HL-60 (cell line): ENCODE measurements at regions not wholly inside any gene's neighbourhood (a gene's known extent, or its start where the extent isn't known, plus 50 kb on each side); places are given as distances from the start of the nearest gene placed in this dataset.

Experiments
- POLR2AphosphoS5 ChIP-seq: IDR thresholded peaks from 2 replicates; pipeline ENCODE4 v1.6.1; 2012; ENCODE audit warnings: low read depth
- TF ChIP-seq, protein P1 (sequence below): IDR thresholded peaks from one replicate; pipeline ENCODE4 v1.5.1; 2011; ENCODE audit warnings: low read length, control low read depth, inconsistent platforms; ENCODE audit not compliant: insufficient read depth

GRCh38 chr4:81745050-81745449, 273.3 kb upstream of the RASGEF1B start:
- TF ChIP-seq, protein P1, sequence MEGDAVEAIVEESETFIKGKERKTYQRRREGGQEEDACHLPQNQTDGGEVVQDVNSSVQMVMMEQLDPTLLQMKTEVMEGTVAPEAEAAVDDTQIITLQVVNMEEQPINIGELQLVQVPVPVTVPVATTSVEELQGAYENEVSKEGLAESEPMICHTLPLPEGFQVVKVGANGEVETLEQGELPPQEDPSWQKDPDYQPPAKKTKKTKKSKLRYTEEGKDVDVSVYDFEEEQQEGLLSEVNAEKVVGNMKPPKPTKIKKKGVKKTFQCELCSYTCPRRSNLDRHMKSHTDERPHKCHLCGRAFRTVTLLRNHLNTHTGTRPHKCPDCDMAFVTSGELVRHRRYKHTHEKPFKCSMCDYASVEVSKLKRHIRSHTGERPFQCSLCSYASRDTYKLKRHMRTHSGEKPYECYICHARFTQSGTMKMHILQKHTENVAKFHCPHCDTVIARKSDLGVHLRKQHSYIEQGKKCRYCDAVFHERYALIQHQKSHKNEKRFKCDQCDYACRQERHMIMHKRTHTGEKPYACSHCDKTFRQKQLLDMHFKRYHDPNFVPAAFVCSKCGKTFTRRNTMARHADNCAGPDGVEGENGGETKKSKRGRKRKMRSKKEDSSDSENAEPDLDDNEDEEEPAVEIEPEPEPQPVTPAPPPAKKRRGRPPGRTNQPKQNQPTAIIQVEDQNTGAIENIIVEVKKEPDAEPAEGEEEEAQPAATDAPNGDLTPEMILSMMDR = no peak
- no peak for TF ChIP-seq POLR2AphosphoS5
